Uterus (tissue), 3 donors: ENCODE measurements at regions not wholly inside any gene's neighbourhood (a gene's known extent, or its start where the extent isn't known, plus 50 kb on each side); places are given as distances from the start of the nearest gene placed in this dataset.

Experiments used
- DNase-seq, 2 donors: peaks; one replicate each; pipeline ENCODE4 v3.0.0-alpha.2; 2019 to 2020
- H3K27ac ChIP-seq, 2 donors: fragments of 200-600 bp; sonication (generic); 1 replicate in 1 of 2; 2 replicates in 1 of 2; pipeline ENCODE4 v1.5.1; 2016 to 2018
- H3K27me3 ChIP-seq, 2 donors: fragments of 200-600 bp; sonication (generic); one replicate each; pipeline ENCODE4 v1.5.1; 2018 to 2019; ENCODE audit warnings: control low read depth in 1 of 2
- H3K36me3 ChIP-seq, 2 donors: fragments of 200-600 bp; sonication (generic); one replicate each; pipeline ENCODE4 v1.5.1; 2019; ENCODE audit warnings: control low read depth in 1 of 2
- H3K4me1 ChIP-seq, 2 donors: fragments of 200-600 bp; sonication (generic); one replicate each; pipeline ENCODE4 v1.5.1; 2018 to 2019; ENCODE audit warnings: control low read depth in 1 of 2
- H3K4me3 ChIP-seq, 2 donors: fragments of 200-600 bp; sonication (generic); 1 replicate in 1 of 2; 2 replicates in 1 of 2; pipeline ENCODE4 v1.5.1; 2018 to 2019; ENCODE audit warnings: mild to moderate bottlenecking in 1 of 2
- H3K9me3 ChIP-seq, 2 donors: fragments of 200-600 bp; sonication (generic); one replicate each; pipeline ENCODE4 v1.5.1; 2019; ENCODE audit warnings: control low read depth in 1 of 2
- CTCF ChIP-seq, 4 experiments: fragments of 200-600 bp in 2 of 4; fragments of 450-650 bp in 2 of 4; sonication (generic) in 2 of 4; IDR thresholded peaks; one replicate each; pipeline ENCODE4 v1.5.1; 2016 to 2019; ENCODE audit warnings: antibody characterized with exemption in 4 of 4, mild to moderate bottlenecking in 2 of 4, moderate library complexity in 1 of 4
- POLR2A ChIP-seq, 2 donors: fragments of 450-650 bp; IDR thresholded peaks; one replicate each; pipeline ENCODE4 v1.6.1; 2016; ENCODE audit warnings: antibody characterized with exemption in 2 of 2, mild to moderate bottlenecking in 1 of 2, moderate library complexity in 1 of 2
- intact Hi-C: fragments of 100-400 bp; cut with DNase I; formaldehyde crosslinking; loops from one replicate; pipeline ENCODE4 v1.15.1; 2023; ENCODE audit warnings: low total_unique reads
- donor health status: DM: yes; HTN: yes; CAD: no.

- Histone ChIP-seq H3K27me3 (no peaks in the 10 kb centered on the region), H3K36me3 (no peaks in the 10 kb centered on the region), H3K27ac (no peak overlapping the region), H3K4me1 (no peaks in the 10 kb centered on the region), H3K9me3 (no peaks in the 10 kb centered on the region), H3K4me3 (no peak overlapping the region)
- TF ChIP-seq CTCF (IDR thresholded peaks at IDR 0.05) (no peak), POLR2A (IDR thresholded peaks at IDR 0.05) (no peak)
- no peak for DNase-seq
- intact Hi-C loops = no loop called here
Observed at GRCh38 chr9:82206490-82206889, 217.9 kb downstream of the SPATA31D1 start.

DNA sequence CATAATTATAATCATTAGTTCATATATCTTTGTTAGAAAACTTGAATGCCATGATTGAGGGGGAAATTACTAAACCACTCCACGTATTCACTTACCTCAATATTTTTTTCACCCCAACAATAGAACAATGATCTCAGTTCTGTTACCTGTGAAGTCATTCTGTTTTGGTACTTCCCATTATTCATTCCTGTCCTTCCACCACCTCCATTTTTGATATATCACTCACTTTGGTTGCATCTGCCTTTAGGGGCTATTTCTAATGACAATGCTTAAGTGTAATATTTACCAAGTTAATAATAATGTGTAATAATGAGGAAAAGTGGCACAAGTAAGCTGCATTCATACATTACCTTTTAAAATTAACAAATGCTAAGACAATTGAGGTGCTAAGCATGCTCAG lies 218.4 kb downstream of the SPATA31D1 start:
- no peak for DNase-seq
- H3K9me3 ChIP-seq = no peaks in the 10 kb centered on the region
- H3K4me1 ChIP-seq = no peaks in the 10 kb centered on the region
- H3K27me3 ChIP-seq = no peaks in the 10 kb centered on the region
- H3K27ac ChIP-seq = no peak overlapping the region
- intact Hi-C loops = no loop called here
- H3K36me3 ChIP-seq = no peaks in the 10 kb centered on the region
- H3K4me3 ChIP-seq = no peak overlapping the region
- TF ChIP-seq POLR2A (IDR thresholded peaks at IDR 0.05) (no peak), CTCF (IDR thresholded peaks at IDR 0.05) (no peak)

- no peak for DNase-seq
- Histone ChIP-seq H3K27me3 (no peaks in the 10 kb centered on the region), H3K4me1 (no peaks in the 10 kb centered on the region), H3K4me3 (no peak overlapping the region), H3K36me3 (no peaks in the 10 kb centered on the region), H3K9me3 (no peaks in the 10 kb centered on the region), H3K27ac (no peak overlapping the region)
- TF ChIP-seq POLR2A (IDR thresholded peaks at IDR 0.05) = no peak
- TF ChIP-seq CTCF (IDR thresholded peaks at IDR 0.05) = no peak
- intact Hi-C loops = no loop called here
Observed at GRCh38 chr9:82208741-82209450, 220.3 kb downstream of the SPATA31D1 start.

DNA sequence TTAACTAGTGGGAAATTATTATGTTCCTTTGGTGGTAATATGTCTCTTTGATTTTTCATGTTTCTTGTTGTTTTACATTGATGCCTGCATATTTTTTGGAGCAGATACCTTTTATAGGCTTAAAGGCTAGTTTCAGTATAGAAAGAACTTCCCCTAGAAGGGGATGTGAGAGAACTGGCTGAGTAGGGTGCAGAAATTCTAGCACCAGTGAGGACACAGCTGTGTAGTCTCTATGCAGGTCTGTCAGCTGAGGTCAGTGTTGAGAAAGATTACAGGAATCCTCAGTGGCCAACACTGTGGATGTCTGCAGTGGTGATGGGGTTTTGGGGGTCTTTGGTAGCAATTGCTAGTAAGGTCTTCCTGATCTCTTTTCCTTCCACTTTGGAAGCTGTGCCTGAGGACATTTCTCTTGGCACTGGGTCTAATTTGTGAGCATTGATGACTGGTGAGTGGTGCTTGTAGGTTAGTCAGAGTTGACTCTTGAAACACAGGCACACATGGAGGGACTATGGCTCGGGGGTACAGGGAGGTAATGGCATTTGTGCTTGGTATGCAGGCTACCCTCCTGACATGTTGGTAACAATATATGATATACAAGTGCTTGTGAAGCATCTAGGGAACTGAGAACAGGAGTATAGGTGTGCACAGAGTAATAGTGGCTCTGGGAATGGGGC lies 221.4 kb downstream of the SPATA31D1 start:
- Histone ChIP-seq H3K27me3 (no peaks in the 10 kb centered on the region), H3K36me3 (no peaks in the 10 kb centered on the region), H3K9me3 (no peaks in the 10 kb centered on the region), H3K4me3 (no peak overlapping the region), H3K27ac (no peak overlapping the region), H3K4me1 (no peaks in the 10 kb centered on the region)
- intact Hi-C loops = no loop called here
- TF ChIP-seq CTCF (IDR thresholded peaks at IDR 0.05) = no peak
- DNase-seq = no peak

- Histone ChIP-seq H3K4me1 (no peaks in the 10 kb centered on the region), H3K9me3 (no peaks in the 10 kb centered on the region), H3K27me3 (no peaks in the 10 kb centered on the region), H3K36me3 (no peaks in the 10 kb centered on the region), H3K27ac (no peak overlapping the region), H3K4me3 (no peak overlapping the region)
- no peak for TF ChIP-seq CTCF (IDR thresholded peaks at IDR 0.05)
- no peak for TF ChIP-seq POLR2A (IDR thresholded peaks at IDR 0.05)
- intact Hi-C loops = no loop called here
- no peak for DNase-seq
Observed at GRCh38 chr9:82212885-82213284, 224.3 kb downstream of the SPATA31D1 start.
